ENCODE measurements at regions not wholly inside any gene's neighbourhood (a gene's known extent, or its start where the extent isn't known, plus 50 kb on each side); places are given as distances from the start of the nearest gene placed in this dataset.

GRCh38 chr11:26780376-26781085, 58.7 kb upstream of the SLC5A12 start:
- Histone ChIP-seq H3K36me3 (ENCODE audit: control insufficient read depth in 2 of 3, insufficient read depth in 3 of 3, low read length in 3 of 3) (no peaks in the 10 kb centered on the region), H3K9ac (ENCODE audit: low read length in 3 of 3) (no peak overlapping the region), H3K4me1 (ENCODE audit: control insufficient read depth in 2 of 3, insufficient read depth in 2 of 3, low read depth in 1 of 3, low read length in 3 of 3) (peaks cover 0 to 5% (median 4%) of the 10 kb centered on the region in 3 donors), H3K4me3 (ENCODE audit: low read length in 3 of 3) (no peak overlapping the region), H3K9me3 (ENCODE audit: control insufficient read depth in 2 of 3, insufficient read depth in 1 of 3, low read length in 3 of 3) (peaks cover 0 to 10% (median 0%) of the 10 kb centered on the region in 3 donors), H3K27ac (ENCODE audit: low read depth in 2 of 2, low read length in 2 of 2) (no peak overlapping the region), H3K27me3 (ENCODE audit: control insufficient read depth, insufficient read depth, low read length) (no peaks in the 10 kb centered on the region)
- no peak for FAIRE-seq
- DNase-seq: no peak
- no peak for TF ChIP-seq CTCF (IDR thresholded peaks at IDR 0.05; ENCODE audit: borderline replicate concordance, extremely low read depth, insufficient read depth)
- intact Hi-C loops (cut with DNase I): no loop called here

- FAIRE-seq: no peak
- peaks cover 0 to 10% (median 0%) of the 10 kb centered on the region in 3 donors for H3K9me3 ChIP-seq (ENCODE audit: control insufficient read depth in 2 of 3, insufficient read depth in 1 of 3, low read length in 3 of 3)
Observed at GRCh38 chr11:26782220-26782965, 60.5 kb upstream of the SLC5A12 start.

DNA sequence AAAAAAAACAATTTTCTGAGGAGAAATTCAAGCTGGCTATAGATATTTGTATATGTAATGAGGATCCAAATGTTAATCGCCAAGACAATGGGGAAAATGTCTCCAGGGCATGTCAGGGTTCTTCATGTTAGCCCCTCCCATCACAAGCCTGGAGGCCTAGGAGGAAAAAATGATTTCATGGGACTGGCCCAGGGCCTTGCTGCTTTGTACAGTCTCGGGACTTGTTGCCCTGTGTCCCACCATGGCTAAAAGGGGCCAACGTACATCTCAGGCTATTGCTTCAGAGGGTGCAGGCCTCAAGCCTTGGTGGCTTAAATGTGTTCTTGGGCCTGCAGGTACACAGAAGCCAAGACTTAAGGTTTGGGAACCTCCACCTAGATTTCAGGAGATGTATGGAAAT, 62.1 kb upstream of the SLC5A12 start:
- H3K27me3 ChIP-seq (ENCODE audit: control insufficient read depth, insufficient read depth, low read length): no peaks in the 10 kb centered on the region
- H3K36me3 ChIP-seq (ENCODE audit: control insufficient read depth in 2 of 3, insufficient read depth in 3 of 3, low read length in 3 of 3): no peaks in the 10 kb centered on the region
- H3K27ac ChIP-seq (ENCODE audit: low read depth in 2 of 2, low read length in 2 of 2): no peak overlapping the region
- H3K4me1 ChIP-seq (ENCODE audit: control insufficient read depth in 2 of 3, insufficient read depth in 2 of 3, low read depth in 1 of 3, low read length in 3 of 3): no peaks in the 10 kb centered on the region
- intact Hi-C loops (cut with DNase I): no loop called here
- H3K4me3 ChIP-seq (ENCODE audit: low read length in 3 of 3): no peak overlapping the region
- DNase-seq: no peak
- peaks cover 0 to 10% (median 0%) of the 10 kb centered on the region in 3 donors for H3K9me3 ChIP-seq (ENCODE audit: control insufficient read depth in 2 of 3, insufficient read depth in 1 of 3, low read length in 3 of 3)
- no peak overlapping the region for H3K9ac ChIP-seq (ENCODE audit: low read length in 3 of 3)
- TF ChIP-seq CTCF (IDR thresholded peaks at IDR 0.05; ENCODE audit: borderline replicate concordance, extremely low read depth, insufficient read depth): no peak
- no peak for FAIRE-seq

More at GRCh38 chr11:26782220-26782965, 60.5 kb upstream of the SLC5A12 start:
- H3K27ac ChIP-seq (ENCODE audit: low read depth in 2 of 2, low read length in 2 of 2): no peak overlapping the region
- DNase-seq: no peak
- no peak overlapping the region for H3K4me3 ChIP-seq (ENCODE audit: low read length in 3 of 3)
- no peak for TF ChIP-seq CTCF (IDR thresholded peaks at IDR 0.05; ENCODE audit: borderline replicate concordance, extremely low read depth, insufficient read depth)
- H3K4me1 ChIP-seq (ENCODE audit: control insufficient read depth in 2 of 3, insufficient read depth in 2 of 3, low read depth in 1 of 3, low read length in 3 of 3): peaks cover 0 to 5% (median 0%) of the 10 kb centered on the region in 3 donors
- H3K36me3 ChIP-seq (ENCODE audit: control insufficient read depth in 2 of 3, insufficient read depth in 3 of 3, low read length in 3 of 3): no peaks in the 10 kb centered on the region
- no peak overlapping the region for H3K9ac ChIP-seq (ENCODE audit: low read length in 3 of 3)
- intact Hi-C loops (cut with DNase I): no loop called here
- H3K27me3 ChIP-seq (ENCODE audit: control insufficient read depth, insufficient read depth, low read length): no peaks in the 10 kb centered on the region
